Trophoblast cell (in vitro differentiated cells and primary cell): ENCODE measurements at regions not wholly inside any gene's neighbourhood (a gene's known extent, or its start where the extent isn't known, plus 50 kb on each side); places are given as distances from the start of the nearest gene placed in this dataset.

Source experiments
- DNase-seq, 2 donors: peaks; one replicate each; pipeline ENCODE4 v3.0.0-alpha.2; 2016
- H2AFZ ChIP-seq: 2 replicates; pipeline ENCODE4 v1.6.1; 2013; ENCODE audit warnings: low read length, moderate library complexity, mild to moderate bottlenecking; ENCODE audit not compliant: insufficient read depth, poor library complexity
- H2AK5ac ChIP-seq: 2 replicates; pipeline ENCODE4 v1.6.1; 2013; ENCODE audit warnings: mild to moderate bottlenecking, low read length
- H2BK120ac ChIP-seq: 2 replicates; pipeline ENCODE4 v1.6.1; 2013; ENCODE audit warnings: low read length, mild to moderate bottlenecking, moderate library complexity; ENCODE audit not compliant: insufficient read depth, poor library complexity
- H2BK12ac ChIP-seq: 2 replicates; pipeline ENCODE4 v1.6.1; 2013; ENCODE audit warnings: mild to moderate bottlenecking, low read length, moderate library complexity
- H2BK5ac ChIP-seq: 2 replicates; pipeline ENCODE4 v1.6.1; 2013; ENCODE audit warnings: low read length, low read depth, moderate library complexity, mild to moderate bottlenecking; ENCODE audit not compliant: poor library complexity
- H3K14ac ChIP-seq: 2 replicates; pipeline ENCODE4 v1.6.1; 2013; ENCODE audit warnings: mild to moderate bottlenecking, low read length
- H3K18ac ChIP-seq: 2 replicates; pipeline ENCODE4 v1.6.1; 2013; ENCODE audit warnings: mild to moderate bottlenecking, low read length
- H3K23ac ChIP-seq: 2 replicates; pipeline ENCODE4 v1.6.1; 2013; ENCODE audit warnings: low read length
- H3K27ac ChIP-seq: 2 replicates; pipeline ENCODE4 v1.5.1; 2013; ENCODE audit warnings: low read depth, mild to moderate bottlenecking, inconsistent platforms, low read length, moderate library complexity
- H3K27me3 ChIP-seq: 2 replicates; pipeline ENCODE4 v1.6.1; 2013; ENCODE audit warnings: inconsistent platforms, mild to moderate bottlenecking, low read length, moderate library complexity; ENCODE audit not compliant: insufficient read depth
- H3K36me3 ChIP-seq, 2 experiments: 1 replicate in 1 of 2; 2 replicates in 1 of 2; pipeline ENCODE4 v1.6.1; 2013; ENCODE audit warnings: low read length in 2 of 2, mild to moderate bottlenecking in 2 of 2, moderate library complexity in 1 of 2; ENCODE audit not compliant: insufficient read depth in 2 of 2, control insufficient read depth in 1 of 2
- H3K4ac ChIP-seq: 2 replicates; pipeline ENCODE4 v1.6.1; 2013; ENCODE audit warnings: low read depth, mild to moderate bottlenecking, low read length, moderate library complexity
- H3K4me1 ChIP-seq, 2 experiments: 1 replicate in 1 of 2; 2 replicates in 1 of 2; pipeline ENCODE4 v1.6.1; 2013; ENCODE audit warnings: low read length in 2 of 2, mild to moderate bottlenecking in 2 of 2, moderate library complexity in 1 of 2; ENCODE audit not compliant: insufficient read depth in 2 of 2, control insufficient read depth in 1 of 2
- H3K4me2 ChIP-seq: 2 replicates; pipeline ENCODE4 v1.6.1; 2013; ENCODE audit warnings: inconsistent platforms, mild to moderate bottlenecking, low read length, moderate library complexity
- H3K4me3 ChIP-seq: 2 replicates; pipeline ENCODE4 v1.5.1; 2013; ENCODE audit warnings: mild to moderate bottlenecking, low read depth, low read length, inconsistent platforms
- H3K79me1 ChIP-seq: one replicate; pipeline ENCODE4 v1.6.1; 2013; ENCODE audit warnings: low read length
- H3K79me2 ChIP-seq: 2 replicates; pipeline ENCODE4 v1.6.1; 2013; ENCODE audit warnings: low read length, mild to moderate bottlenecking; ENCODE audit not compliant: control insufficient read depth, insufficient read depth, poor library complexity
- H3K9ac ChIP-seq: 2 replicates; pipeline ENCODE4 v1.6.1; 2013; ENCODE audit warnings: mild to moderate bottlenecking, low read length
- H3K9me3 ChIP-seq: 2 replicates; pipeline ENCODE4 v1.6.1; 2013; ENCODE audit warnings: low read depth, mild to moderate bottlenecking, control low read depth, inconsistent platforms, low read length; ENCODE audit not compliant: insufficient read depth
- H4K12ac ChIP-seq: 2 replicates; pipeline ENCODE4 v1.6.1; 2013; ENCODE audit warnings: low read depth, mild to moderate bottlenecking, low read length, moderate library complexity
- H4K8ac ChIP-seq: 2 replicates; pipeline ENCODE4 v1.6.1; 2013; ENCODE audit warnings: low read depth, mild to moderate bottlenecking, low read length, moderate library complexity
- H4K91ac ChIP-seq: one replicate; pipeline ENCODE4 v1.6.1; 2013; ENCODE audit warnings: low read depth, mild to moderate bottlenecking, low read length, moderate library complexity
- WGBS: extraction: QIAGEN DNeasy Blood & Tissue Kit; methylation state at CpG from one replicate; pipeline ENCODE4 v1.1.7; 2013; ENCODE audit warnings: missing lambda C conversion rate; ENCODE audit not compliant: insufficient read length, insufficient coverage; ENCODE audit errors: extremely low coverage; 5-methylcytosine and 5-hydroxymethylcytosine counted together

DNA sequence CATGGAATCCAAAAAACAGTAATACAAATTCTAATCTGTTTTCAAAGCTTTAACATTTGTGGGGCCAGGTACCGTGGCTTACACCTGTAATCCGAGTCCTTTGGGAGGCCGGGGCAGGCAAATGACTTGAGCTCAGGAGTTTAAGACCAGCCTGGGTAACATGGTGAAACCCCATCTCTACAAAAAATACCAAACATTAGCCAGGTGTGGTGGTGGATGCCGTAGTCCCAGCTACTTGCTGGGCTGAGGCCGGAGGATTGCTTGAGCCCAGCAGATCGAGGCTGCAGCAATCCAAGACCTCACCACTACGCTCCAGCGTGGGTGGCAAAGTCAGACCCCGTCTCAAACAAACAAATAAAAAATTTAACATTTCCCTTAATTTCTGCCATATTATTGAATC, 74.3 kb upstream of the SALL3 start:
- Histone ChIP-seq H2AFZ (no peak overlapping the region), H2BK5ac (no peak overlapping the region), H3K79me1 (no peaks in the 10 kb centered on the region), H2BK120ac (no peak overlapping the region), H3K23ac (no peak overlapping the region), H3K9ac (no peak overlapping the region), H3K79me2 (no peaks in the 10 kb centered on the region), H4K91ac (no peak overlapping the region), H2BK12ac (no peak overlapping the region), H3K4me1 (no peaks in the 10 kb centered on the region), H3K27me3 (no peaks in the 10 kb centered on the region), H3K18ac (no peak overlapping the region), H3K14ac (no peak overlapping the region), H3K27ac (no peak overlapping the region), H3K9me3 (peaks cover 5% of the 10 kb centered on the region), H3K4me3 (no peak overlapping the region), H3K4ac (no peak overlapping the region), H3K4me2 (no peak overlapping the region), H4K8ac (no peak overlapping the region), H4K12ac (no peak overlapping the region), H3K36me3 (no peaks in the 10 kb centered on the region), H2AK5ac (no peak overlapping the region)
- no peak for DNase-seq
- no CpG with 5 or more reads among the region's 9 CpGs for WGBS

DNA sequence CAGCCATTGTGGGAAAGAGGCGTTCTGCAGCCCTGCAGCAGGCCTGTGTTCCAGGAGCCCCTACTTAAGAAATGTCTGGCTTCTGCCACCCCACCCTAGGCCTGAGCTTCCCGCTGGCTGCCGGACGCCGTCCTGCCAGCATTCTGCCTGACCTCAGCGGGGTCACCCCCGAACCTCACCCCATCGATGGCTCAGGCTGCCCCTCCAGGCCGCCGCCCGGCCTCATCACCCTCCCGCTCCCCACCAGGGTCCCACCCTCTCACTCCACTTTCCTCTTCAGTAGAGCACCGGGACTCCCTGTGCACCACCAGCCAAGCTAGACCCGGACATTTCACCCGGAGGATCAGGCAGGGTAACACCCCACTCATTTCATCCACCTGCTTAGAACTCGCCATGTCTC, 73.6 kb upstream of the SALL3 start:
- Histone ChIP-seq H3K9me3 (peaks cover 3% of the 10 kb centered on the region), H4K91ac (no peak overlapping the region), H2AFZ (no peak overlapping the region), H2BK5ac (no peak overlapping the region), H3K36me3 (no peaks in the 10 kb centered on the region), H3K4ac (no peak overlapping the region), H3K9ac (no peak overlapping the region), H2BK120ac (no peak overlapping the region), H3K4me1 (no peaks in the 10 kb centered on the region), H3K4me2 (no peak overlapping the region), H4K8ac (no peak overlapping the region), H3K79me1 (no peaks in the 10 kb centered on the region), H3K27me3 (no peaks in the 10 kb centered on the region), H3K79me2 (no peaks in the 10 kb centered on the region), H3K4me3 (no peak overlapping the region), H2AK5ac (no peak overlapping the region), H3K18ac (no peak overlapping the region), H4K12ac (no peak overlapping the region), H3K23ac (no peak overlapping the region), H3K14ac (no peak overlapping the region), H3K27ac (no peak overlapping the region), H2BK12ac (no peak overlapping the region)
- no peak for DNase-seq
- no CpG with 5 or more reads among the region's 16 CpGs for WGBS

DNA sequence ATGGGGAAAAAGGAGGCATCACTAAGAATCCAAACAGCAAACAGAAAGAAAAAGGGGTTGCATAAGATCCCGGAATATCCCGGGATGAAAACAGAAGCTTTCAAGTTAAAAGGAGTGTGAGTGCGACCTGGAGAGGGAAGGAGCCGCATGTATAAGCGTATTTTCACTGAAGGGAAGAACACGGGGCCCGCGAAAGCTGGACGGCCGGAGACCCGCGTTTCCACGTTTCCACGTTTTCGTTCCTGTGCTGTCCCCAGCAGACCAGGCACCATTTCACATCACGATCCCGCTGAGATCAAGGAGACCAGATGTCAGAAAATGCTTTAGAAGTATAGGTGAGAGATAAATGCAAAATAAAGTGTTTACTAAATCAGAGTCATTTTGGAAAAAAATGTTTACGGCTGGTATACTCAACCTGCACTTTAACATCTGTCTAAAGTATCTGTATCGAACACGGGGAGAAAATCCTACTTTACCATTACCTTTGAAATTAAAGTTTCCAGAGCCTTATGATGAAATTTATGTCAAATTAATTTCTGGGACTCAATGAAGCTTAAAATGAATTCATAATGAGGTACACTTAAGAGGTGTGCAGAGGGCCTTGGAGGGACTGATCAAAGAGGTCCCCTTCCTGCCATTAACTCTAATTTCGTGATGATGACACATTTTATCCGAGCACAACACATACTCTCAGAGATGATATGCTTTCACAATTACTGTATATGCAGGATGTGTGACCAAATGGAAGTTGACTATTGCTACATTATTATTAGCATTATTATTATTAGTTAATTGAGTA, 71.0 kb upstream of the SALL3 start:
- no peak overlapping the region for H4K12ac ChIP-seq
- H3K4me3 ChIP-seq: no peak overlapping the region
- no peak overlapping the region for H2AFZ ChIP-seq
- H3K27ac ChIP-seq: no peak overlapping the region
- no peaks in the 10 kb centered on the region for H3K27me3 ChIP-seq
- H2BK120ac ChIP-seq: no peak overlapping the region
- H4K91ac ChIP-seq: no peak overlapping the region
- H2BK5ac ChIP-seq: no peak overlapping the region
- H2BK12ac ChIP-seq: no peak overlapping the region
- no peak overlapping the region for H3K18ac ChIP-seq
- H3K4me1 ChIP-seq: no peaks in the 10 kb centered on the region
- no peak overlapping the region for H3K4ac ChIP-seq
- no peaks in the 10 kb centered on the region for H3K36me3 ChIP-seq
- H3K4me2 ChIP-seq: no peak overlapping the region
- no peak overlapping the region for H3K14ac ChIP-seq
- DNase-seq: no peak
- H3K9ac ChIP-seq: no peak overlapping the region
- no peaks in the 10 kb centered on the region for H3K79me2 ChIP-seq
- WGBS: no CpG with 5 or more reads among the region's 22 CpGs
- no peak overlapping the region for H4K8ac ChIP-seq
- H2AK5ac ChIP-seq: no peak overlapping the region
- no peaks in the 10 kb centered on the region for H3K9me3 ChIP-seq
- no peaks in the 10 kb centered on the region for H3K79me1 ChIP-seq
- no peak overlapping the region for H3K23ac ChIP-seq

DNA sequence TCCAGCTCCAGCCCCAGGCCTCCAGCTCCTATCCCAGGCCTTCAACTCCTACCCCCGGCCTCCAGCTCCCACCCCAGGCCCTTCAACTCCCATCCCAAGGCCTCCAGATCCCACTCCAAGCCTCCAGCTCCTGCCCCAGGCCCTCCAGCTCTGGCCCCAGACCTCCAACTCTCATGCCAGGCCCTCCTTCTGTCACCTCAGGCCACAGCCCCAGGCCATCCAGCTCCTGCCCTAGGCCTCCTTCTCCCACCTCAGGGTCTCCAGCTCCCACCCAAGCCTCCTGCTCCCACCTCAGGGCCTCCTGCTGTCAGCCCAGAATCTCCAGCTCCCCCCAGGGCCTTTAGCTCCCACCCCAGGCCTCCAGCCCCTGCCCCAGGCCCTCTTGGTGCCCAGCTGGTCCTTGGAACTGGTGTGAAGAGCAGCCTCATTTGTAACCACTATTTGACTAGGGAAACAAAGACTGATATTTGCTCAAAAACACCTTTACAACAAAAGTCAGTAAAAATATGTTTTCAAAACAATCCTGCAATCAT, 67.8 kb upstream of the SALL3 start:
- no CpG with 5 or more reads among the region's 1 CpG for WGBS
- no peak overlapping the region for H3K4ac ChIP-seq

More for the DNA sequence above, 67.8 kb upstream of the SALL3 start:
- no peak overlapping the region for H2AK5ac ChIP-seq
- H2BK120ac ChIP-seq: no peak overlapping the region
- DNase-seq: no peak
- H3K4me1 ChIP-seq: no peaks in the 10 kb centered on the region
- no peaks in the 10 kb centered on the region for H3K36me3 ChIP-seq
- no peak overlapping the region for H4K8ac ChIP-seq
- H3K79me1 ChIP-seq: no peaks in the 10 kb centered on the region
- H3K27ac ChIP-seq: no peak overlapping the region
- H3K9ac ChIP-seq: no peak overlapping the region
- no peak overlapping the region for H4K91ac ChIP-seq
- no peak overlapping the region for H4K12ac ChIP-seq
- H3K14ac ChIP-seq: no peak overlapping the region
- H2BK5ac ChIP-seq: no peak overlapping the region
- H3K23ac ChIP-seq: no peak overlapping the region
- no peaks in the 10 kb centered on the region for H3K79me2 ChIP-seq
- peaks cover 2% of the 10 kb centered on the region for H3K9me3 ChIP-seq
- no peaks in the 10 kb centered on the region for H3K27me3 ChIP-seq
- H2AFZ ChIP-seq: no peak overlapping the region
- H3K4me3 ChIP-seq: no peak overlapping the region
- no peak overlapping the region for H3K18ac ChIP-seq
- H2BK12ac ChIP-seq: no peak overlapping the region
- H3K4me2 ChIP-seq: no peak overlapping the region
